NCI-H128 (cell line): ENCODE measurements at regions not wholly inside any gene's neighbourhood (a gene's known extent, or its start where the extent isn't known, plus 50 kb on each side); places are given as distances from the start of the nearest gene placed in this dataset.
"Not testable (repeated sequence)": the region's sequence is repeated elsewhere in the genome, so short reads cannot be mapped to it uniquely, and the experiment has no call there.

Experiments used
- DNase-seq: peaks from one replicate; lab custom pipeline; 2025; ENCODE audit not compliant: unreplicated experiment; lab: John Stamatoyannopoulos, UW

DNA sequence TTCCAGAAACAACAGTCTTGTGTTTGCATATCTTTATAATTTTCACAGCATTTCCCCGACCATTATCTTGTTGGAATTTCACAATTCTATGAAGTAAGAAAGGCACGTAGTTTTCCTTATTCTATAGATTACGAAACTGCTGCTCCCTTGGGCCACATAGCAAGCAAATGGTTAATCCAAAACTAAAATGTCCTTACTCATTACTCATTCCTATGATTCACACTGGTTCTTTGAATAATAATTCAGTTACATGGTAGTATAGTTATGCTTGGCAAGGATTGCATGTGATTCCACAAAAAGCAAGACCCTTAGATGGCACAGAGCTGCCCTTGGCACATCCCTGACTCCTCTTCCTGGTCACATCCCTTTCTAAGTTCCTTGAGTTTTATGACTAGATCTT, 51.2 kb downstream of the OR13H1 start:
- no peak for DNase-seq

DNA sequence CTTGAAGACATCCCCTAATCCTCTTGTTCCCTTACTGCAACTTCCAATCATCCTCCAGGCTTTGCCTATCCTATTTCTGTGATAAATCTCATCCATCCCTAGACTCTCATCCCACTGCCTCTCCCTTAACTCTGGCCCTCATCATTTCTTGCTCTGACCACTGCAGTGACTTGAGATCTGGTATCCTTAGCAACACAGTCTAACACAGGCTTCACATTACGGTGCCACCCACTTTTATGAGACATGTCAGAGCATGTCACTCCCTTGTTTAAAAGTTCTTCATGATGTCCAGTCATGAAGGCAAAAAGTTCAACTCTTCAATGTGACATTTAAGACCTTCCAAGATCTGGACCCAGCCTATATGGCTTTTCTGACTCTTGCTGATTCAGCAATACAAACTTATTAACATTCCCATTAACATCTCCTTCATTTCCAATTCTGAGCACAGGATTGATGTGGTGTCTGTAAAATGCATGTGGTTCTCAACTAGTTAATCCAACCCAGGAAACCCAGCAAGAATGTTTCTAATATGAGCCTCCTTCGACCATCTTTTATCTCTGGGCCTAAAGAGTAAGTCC, 64.0 kb downstream of the OR13H1 start:
- DNase-seq: no peak

DNA sequence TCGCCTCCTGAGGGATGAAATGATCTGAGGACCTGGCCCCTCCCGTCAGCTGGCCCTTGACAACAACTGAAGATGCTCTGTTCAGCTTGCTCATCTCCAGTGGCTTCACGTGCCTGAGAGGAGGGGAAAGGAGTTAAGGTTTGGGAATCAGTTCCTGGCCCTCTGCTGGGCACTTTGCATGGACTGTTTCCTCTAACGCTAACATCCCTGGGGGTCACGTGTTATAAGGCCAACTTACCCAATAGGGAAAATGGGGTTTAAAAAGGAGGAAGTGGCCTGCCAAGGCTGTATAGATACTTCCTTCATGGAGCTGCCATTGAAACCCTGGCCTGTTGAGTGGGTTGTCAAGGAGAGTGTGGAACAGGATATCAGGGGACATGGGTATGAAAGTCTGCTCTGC, 65.6 kb downstream of the OR13H1 start:
- no peak for DNase-seq

DNA sequence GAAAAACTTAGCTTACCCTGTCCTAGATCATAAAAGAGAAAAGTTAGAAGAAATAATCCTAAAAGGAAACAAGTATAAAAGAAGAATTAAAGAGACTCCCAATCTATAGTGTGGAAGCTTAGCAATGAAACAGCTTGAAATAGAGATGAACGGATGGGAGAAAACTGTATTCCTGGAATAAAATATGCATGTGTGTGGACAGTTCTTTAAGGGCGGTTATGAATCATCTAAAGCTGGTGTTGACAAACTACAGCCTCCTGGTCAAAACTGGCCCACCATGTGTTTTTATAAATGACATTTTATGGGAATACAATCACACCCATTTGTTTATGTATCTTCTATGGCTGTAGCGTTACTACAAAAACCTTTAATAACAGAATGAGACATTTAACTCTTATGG, 69.4 kb downstream of the OR13H1 start:
- no peak for DNase-seq

DNA sequence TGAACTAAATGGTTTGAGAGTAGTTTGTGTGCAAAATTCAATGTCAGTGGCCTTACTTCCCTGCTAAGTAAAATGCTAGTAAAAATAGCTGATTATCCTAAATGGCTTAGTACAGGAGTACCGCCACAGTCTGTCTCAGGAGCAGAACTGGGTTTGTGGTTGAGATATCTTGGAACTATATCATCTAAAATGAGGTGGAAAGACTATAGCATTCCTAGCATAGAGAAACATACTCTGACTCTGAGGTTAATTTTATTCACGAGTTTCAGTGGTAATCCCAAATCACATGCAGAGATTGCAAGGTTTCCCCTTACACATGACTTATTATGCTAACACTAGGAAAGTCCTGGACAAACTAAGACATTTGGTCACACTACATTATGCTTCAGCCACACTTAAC, 70.4 kb downstream of the OR13H1 start:
- no peak for DNase-seq

DNA sequence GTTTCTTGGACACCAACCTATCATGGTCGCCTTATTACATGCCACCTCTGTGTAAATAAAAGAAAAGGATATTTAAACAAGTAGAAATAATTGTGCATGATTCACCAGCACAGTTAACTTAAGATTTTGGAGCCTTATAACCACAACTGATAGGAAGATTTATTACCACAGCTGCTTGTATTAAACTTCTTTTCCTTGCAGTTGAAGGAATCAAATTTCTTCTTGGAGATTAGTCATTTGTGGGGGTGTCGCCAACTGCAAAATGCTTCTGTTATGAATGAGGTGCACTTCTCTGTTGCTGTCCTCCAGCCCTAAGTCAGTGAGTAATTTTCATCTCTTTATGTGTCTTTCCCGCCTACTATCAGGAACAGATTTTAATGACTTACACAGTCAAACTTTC, 73.3 kb downstream of the OR13H1 start:
- no peak for DNase-seq

DNA sequence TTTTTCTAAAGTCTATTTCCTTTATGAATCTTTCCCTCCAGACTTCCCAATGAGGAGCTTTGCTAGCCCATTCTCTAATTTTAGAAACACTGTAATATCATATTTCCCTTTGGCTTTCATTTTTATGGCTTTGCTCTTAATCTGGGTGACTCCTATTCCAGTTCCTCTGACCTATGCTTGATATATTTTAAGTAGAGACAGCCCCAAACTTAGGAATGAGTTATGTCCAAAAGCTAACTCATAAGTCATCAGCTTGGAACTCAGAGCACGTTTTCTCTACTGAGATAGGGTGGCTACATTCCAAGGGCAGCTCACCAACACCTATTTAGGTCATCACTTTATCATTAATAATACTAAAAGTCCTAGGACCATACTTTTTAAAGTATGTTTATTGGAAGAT, 77.8 kb downstream of the OR13H1 start:
- no peak for DNase-seq

DNA sequence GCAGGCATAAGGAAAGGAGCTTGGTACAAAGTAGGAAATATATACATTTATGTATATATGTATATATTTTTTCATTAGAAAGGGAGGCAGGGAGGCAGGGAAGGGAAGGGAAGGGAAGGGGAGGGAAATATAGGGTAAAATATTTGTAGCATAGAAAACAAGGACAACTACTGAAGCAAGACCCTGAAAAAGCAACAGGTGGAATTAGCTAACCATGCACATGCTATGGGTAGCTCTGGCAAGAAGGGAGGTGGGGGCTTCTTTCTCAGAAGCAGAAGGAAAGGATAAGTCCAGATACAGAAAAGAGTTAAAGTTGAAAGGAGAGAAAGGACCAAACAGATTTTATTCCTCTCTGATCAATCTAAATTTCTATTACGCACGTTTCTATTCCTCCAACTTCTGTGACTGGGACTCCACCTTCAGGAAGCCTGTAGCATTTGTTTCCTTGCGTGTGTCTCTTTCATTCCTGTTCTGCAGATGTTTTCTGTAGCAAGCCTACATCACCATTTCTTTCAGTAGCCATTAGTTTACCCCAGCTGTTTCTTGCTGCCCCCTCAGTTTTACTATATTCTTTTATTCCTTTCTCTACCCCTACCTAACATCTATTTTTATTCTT, 82.9 kb downstream of the OR13H1 start:
- no peak for DNase-seq

DNA sequence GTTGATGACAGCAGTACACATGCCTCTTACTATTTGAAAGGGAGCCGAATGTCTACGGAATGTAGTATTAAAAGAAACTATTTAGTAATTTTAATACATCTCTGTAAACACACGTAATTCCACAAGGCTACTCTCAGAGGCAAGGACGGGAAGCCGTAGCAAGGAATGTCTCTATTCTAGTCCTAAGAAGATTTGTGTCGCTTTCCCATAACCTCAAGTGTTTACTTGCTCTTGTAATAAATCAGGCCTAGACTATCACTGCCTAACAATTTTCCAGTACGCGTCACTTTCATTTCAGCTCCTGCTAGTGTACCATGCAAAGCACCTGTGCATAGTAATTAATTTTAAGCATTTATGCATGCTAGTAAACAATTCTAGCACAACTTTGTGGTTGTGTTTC, 86.7 kb downstream of the OR13H1 start:
- no peak for DNase-seq

DNA sequence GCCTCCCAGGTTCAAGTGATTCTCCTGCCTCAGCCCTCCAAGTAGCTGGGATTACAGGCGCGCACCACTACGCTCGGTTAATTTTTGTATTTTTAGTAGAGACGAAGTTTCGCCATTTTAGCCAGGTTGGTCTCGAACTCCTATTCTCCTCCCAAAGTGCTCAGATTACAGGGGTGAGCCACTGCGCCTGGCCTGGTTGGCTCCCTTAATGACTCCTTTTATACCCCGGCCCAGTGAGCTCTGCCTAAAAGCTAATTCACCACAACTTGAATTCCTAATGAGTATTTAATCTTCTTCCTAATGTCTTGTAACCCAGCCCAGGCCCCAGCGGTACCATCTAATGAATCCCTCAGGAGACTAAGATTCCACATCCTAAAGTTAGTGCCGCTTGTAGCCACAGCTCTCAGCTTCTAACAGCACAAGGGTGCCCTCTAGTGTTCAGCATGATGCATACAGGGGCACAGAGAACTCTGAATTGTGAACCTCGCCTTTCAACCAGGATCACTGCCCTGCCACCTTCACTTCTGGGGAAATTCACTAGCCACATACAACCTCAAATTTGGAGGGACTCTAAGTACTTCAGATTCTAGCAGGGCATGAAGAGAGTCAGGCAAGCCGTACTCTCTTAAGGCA, 89.5 kb downstream of the OR13H1 start:
- no peak for DNase-seq

DNA sequence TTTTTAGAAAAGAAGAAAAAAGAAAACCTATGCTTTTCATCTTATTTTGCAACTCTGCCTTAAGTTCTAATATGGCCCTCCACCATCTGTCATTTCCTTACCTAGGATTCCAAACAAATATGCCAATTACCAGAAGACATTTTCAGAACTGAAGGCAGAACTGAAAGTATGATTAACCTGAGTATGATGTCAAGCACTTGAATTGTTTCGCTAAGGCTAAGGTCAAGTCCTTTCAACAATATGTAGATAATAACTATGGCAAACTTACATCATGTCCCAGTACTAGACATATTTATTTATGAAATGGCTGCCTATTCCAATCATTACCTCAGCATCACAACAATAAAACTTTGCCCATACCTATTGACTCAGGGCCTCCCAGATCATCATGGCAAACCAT, 91.0 kb downstream of the OR13H1 start:
- no peak for DNase-seq

DNA sequence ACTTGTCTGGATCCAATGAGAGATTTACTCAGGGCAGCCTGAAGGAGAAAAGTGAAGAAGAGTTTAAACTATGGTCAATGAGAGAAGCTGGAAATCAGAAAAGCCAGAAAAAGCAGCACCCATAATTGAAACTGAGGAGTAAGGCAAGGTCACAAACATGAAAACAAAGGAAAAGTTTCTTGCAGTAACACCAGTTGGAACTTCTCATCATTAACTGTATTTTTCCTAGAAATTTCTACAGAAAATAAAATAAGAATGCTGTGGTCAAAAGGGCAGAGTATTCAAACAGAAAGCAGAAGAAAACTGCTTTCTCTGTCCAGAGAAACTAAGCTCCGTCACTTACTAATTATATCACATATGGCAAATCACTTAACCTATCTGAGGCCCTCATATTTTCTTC, 102.2 kb downstream of the OR13H1 start:
- no peak for DNase-seq

DNA sequence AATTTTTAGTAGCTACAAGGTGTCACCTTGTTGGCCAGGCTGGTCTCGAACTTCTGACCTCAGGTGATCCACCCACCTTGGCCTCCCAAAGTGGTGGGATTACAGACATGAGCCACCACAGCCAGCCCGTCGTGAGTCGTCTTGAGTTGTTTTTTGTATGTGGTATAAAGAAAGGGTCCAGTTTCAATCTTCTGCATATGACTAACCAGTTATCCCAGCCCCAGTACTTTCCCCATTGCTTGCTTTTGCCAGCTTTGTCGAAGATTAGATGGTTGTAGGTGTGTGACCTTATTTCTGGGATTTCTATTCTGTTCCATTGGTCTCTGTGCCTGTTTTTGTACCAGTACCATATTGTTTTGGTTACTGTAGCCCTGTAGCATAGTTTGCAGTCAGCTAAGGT, 105.9 kb downstream of the OR13H1 start:
- DNase-seq: no peak

DNA sequence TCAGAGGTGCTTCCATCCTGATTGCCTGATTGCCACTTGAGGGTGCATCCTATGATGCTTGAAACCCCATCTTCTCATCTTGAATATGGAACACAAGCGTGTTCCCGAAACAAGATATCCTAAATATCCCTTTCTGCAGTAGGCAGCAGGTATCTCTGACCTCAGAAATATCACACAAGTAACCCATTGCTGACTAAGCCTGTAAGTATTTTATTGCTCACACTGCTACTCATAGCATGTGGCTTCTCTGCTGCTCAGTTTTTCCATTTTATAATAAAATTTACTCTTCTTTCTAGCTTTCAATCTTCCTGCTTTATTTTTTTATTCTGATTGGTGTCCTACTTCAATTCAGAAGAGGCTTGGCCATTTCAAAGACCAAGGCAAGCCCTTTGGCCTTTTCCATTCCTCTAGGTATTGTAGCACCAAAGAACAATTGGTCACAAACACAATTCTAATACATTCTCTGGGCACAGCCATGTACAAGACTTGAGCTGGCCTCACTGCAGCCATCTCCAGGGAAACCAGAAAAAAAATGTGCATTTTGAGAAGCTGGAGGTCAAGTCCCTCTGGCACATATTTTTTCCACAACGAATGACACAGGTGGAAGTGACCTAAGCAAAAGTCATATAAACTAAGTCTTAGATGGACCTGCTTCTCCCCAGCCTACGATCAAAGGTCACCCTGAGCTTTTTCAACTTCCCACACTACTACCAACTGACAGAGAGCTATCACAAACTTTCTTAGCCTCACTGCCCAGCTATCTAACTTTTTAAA, 107.0 kb downstream of the OR13H1 start:
- no peak for DNase-seq

DNA sequence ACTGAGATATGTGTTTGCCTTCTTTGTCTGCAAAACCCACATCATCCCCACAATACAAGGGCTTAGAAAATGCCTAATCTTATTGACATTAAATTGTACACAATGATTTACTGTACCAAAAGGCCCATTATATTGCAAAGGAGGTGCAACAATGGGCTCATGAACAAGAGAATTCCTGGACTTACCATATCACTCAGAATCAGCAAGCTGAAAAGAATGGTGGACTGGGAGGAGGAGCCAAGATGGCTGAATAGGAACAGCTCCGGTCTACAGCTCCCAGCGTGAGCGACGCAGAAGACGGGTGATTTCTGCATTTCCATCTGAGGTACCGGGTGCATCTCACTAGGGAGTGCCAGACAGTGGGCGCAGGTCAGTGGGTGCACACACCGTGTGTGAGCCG, 119.9 kb downstream of the OR13H1 start:
- DNase-seq: not testable (repeated sequence)

DNA sequence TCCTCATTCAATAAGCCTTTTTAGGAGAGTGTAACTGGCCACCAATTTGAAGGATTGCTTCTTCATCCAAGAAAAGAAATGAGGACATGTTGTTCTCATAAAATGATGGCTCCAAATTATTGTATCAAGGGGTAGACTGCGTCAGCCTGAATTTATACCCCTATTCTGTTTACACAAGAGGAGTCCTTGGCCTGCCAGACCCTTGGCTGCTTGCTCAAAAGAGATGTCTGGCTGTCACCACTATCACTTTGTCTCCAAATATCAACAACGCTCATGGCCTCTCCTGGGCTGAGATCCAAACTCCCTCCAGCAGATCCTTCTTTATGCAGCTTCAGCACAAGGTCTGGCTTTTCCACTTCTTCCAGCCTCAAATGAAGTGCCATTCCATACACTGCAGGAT, 127.9 kb downstream of the OR13H1 start:
- DNase-seq: no peak

DNA sequence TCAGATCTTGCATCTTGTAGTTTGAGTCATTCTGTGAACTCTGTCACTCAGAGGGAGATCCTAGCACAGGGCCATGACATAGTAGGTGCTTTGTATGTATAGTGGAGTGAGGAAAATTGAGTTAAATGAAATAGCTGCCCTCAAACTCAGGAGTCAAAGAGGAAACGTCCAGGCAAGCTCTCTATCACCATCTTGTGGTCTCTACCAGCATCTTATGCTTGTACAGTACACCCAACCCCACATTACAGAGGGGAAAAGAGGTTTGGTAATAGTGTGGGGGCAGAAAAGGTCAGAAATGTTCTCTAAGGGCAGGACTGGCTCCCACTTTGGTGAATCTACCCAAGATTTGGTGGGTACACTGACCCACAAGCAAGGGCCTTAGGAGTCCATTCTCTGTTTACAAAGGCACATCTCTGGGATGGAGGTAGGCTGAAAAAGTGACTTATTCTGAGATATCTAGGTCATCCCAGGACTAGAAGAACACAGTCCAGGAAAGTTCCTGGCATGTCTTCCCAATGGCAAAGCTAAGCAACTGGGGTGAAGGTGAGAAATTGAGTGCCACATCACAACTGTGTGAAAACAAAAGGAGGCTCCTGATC, 131.8 kb downstream of the OR13H1 start:
- no peak for DNase-seq

DNA sequence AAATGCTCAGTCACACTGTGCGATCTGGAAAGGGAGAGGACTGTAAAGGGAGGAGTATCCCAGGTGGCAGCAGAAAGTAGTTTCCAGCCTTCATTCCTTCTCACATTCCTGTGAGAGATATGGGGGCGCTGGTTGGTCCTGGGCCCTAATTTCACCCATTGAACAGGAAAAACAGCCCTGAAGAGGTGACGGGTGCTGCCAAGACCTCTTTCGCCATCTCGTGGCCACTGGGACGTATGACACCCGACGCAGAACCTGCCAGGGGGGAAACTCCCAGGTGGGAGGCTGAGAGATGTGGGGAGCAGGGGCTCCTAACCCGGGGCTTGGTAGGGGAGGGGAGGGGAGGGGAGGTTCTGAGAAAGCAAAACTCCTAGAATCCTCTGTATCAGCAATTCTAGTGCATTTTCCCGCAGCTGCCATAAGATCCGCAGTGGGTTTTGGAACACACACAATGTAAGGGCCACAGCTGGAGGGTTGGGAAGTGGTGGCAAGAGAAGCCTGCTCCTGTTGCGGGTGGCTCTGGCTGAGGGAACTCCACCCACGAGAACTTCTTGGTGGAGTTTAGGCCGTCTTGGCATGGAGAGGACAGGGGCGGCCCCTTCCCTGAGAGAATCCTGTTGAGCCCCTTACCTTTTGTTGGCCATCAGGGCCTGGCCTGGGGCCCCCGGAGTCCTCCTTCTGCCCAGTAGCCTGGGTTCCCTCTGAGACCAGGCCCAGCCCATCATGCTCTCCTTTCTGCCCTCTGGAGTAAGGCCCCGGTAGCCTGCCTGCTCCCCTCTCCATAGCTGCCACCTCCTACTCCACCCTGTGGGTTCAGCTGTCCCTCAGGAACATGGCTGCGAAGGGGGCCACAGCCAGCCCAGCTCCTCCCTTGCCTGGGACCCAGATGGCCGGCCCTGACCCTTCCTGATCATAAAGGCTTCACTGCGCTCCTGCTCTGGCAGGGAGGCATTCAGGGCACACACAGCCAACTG, 134.1 kb downstream of the OR13H1 start:
- DNase-seq: no peak

DNA sequence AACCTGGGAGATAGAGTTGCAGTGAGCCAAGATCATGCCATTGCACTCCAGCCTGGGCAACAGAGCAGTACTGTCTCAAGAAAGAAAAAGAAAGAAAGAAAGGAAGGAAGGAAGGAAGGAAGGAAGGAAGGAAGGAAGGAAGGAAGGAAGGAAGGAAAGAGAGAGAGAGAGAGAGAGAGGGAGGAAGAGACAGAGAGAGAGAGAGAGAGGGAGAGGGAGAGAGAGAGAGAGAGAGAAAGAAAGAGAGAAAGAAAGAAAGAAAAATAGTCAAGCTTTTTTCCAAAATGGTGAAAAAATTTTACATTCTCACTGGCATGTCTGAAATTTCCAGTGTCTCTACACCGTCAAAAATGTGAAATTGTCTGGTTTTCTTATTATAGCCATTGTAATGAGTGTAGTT, 138.9 kb downstream of the OR13H1 start:
- DNase-seq: not testable (repeated sequence)

DNA sequence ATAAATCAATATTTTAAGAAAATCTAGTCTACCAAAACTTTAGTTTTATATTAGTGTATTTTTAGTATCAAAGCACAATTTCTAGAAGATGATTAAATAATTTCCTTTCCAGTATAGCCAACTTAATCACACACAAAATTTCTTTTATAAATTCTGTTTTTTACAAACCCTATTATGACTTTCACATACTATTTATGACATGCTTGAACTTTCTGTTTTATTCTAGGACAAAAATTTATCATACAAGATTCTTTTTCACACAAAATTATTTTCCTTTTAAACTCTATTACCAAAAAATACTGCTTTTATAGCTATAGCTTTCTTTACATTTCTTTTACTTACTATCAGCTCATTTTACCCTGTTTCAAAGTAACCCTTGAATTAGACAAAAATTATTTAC, 149.5 kb downstream of the OR13H1 start:
- DNase-seq: no peak

DNA sequence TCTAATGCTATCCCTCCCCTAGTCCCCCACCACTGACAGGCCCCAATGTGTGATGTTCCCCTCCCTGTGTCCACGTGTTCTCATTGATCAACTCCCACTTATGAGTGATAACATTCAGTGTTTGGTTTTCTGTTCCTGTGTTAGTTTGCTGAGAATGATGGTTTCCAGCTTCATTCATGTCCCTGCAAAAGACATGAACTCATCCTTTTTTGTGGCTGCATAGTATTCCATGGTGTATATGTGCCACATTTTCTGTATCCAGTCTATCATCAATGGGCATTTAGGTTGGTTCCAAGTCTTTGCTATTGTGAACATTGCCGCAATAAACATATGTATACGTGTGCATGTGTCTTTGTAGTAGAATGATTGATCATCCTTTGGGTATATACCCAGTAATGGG, 153.1 kb downstream of the OR13H1 start:
- DNase-seq: not testable (repeated sequence)
